GM18909 (cell line): ENCODE measurements at regions not wholly inside any gene's neighbourhood (a gene's known extent, or its start where the extent isn't known, plus 50 kb on each side); places are given as distances from the start of the nearest gene placed in this dataset.

ENCODE experiments used
- ATAC-seq: cut with Tn5 transposase; IDR thresholded peaks from one replicate; pipeline ENCODE4 v1.9.1; 2021; ENCODE audit warnings: mild to moderate bottlenecking; ENCODE audit not compliant: unreplicated experiment, poor library complexity

DNA sequence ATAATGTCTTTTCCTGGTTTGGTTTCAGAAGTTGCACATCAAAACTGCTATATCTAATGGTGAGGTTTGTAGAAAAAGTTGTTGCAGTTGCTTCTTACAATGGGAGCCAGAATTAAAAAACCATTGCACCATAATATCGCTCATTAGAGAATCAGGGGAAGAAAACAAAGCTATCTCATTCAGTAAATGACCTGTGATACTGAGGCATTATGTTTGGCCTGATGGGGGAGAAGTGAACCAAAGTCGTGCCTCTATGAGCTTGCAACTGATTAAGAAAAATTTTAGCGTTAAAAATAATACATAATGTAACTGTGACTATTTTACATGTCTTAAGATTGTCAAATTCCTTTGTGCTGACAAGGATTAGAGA, 60.2 kb upstream of the ARHGEF26 start:
- ATAC-seq: no peak

GRCh38 chr3:154062513-154062912, 58.7 kb upstream of the ARHGEF26 start:
- no peak for ATAC-seq

GRCh38 chr3:154071146-154071545, 50.0 kb upstream of the ARHGEF26 start:
- no peak for ATAC-seq
